ENCODE measurements at regions not wholly inside any gene's neighbourhood (a gene's known extent, or its start where the extent isn't known, plus 50 kb on each side); places are given as distances from the start of the nearest gene placed in this dataset.

DNA sequence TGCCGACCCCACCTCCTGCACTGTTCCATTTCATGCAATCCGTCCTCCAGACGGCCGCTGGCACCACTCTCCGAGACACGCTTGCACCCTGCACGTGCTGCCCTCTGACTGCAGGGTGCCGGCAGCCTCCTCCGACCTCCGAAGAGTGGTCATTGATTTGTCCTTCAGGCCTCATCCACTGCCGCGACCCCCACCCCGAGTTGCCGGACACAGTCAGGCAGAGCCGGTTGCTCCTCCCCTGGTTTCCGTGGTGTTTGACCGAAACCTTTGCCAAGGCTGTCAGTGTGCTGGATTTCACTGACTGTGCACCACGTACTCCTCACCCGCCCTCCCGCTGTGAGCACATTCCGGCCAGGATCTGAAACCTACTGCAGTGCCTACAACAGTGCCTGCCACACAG lies 156.4 kb upstream of the PDE10A start:
- TF ChIP-seq, protein P1, sequence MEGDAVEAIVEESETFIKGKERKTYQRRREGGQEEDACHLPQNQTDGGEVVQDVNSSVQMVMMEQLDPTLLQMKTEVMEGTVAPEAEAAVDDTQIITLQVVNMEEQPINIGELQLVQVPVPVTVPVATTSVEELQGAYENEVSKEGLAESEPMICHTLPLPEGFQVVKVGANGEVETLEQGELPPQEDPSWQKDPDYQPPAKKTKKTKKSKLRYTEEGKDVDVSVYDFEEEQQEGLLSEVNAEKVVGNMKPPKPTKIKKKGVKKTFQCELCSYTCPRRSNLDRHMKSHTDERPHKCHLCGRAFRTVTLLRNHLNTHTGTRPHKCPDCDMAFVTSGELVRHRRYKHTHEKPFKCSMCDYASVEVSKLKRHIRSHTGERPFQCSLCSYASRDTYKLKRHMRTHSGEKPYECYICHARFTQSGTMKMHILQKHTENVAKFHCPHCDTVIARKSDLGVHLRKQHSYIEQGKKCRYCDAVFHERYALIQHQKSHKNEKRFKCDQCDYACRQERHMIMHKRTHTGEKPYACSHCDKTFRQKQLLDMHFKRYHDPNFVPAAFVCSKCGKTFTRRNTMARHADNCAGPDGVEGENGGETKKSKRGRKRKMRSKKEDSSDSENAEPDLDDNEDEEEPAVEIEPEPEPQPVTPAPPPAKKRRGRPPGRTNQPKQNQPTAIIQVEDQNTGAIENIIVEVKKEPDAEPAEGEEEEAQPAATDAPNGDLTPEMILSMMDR (IDR thresholded peaks at IDR 0.05; ENCODE audit: insufficient read depth, low read length, poor library complexity, severe bottlenecking) = no peak
- no peak for DNase-seq (ENCODE audit: extremely low read depth, insufficient read length)
- Histone ChIP-seq H3K36me3 (ENCODE audit: control insufficient read depth, insufficient read depth, low read length) (no peaks in the 10 kb centered on the region), H3K27me3 (replicated peaks; ENCODE audit: control insufficient read depth, insufficient read depth, low read length) (no peaks in the 10 kb centered on the region), H3K4me3 (replicated peaks; ENCODE audit: low read depth, low read length) (no peak overlapping the region)

DNA sequence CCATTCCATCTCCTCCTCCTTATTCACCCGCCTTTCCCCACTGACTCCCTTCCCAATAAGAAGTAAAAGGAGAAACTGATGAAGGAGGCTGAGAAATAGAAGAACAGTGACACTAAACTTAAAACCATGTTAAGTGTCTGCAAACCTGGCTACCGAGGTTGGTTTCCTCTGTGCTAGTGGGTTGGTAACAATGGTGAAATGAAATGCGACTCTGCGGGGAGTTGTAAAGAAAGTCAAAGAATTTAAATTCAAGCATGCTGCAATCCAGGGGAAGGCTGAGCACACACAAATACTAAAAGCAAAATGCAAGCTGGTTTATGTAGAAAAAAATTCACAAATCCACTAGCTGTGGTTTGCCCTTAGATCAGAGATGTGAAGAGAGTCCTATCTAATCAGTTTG lies 155.2 kb upstream of the PDE10A start:
- no peaks in the 10 kb centered on the region for H3K36me3 ChIP-seq (ENCODE audit: control insufficient read depth, insufficient read depth, low read length)
- no peaks in the 10 kb centered on the region for H3K27me3 ChIP-seq (replicated peaks; ENCODE audit: control insufficient read depth, insufficient read depth, low read length)
- TF ChIP-seq, protein P1 (IDR thresholded peaks at IDR 0.05; ENCODE audit: insufficient read depth, low read length, poor library complexity, severe bottlenecking) = no peak
- no peak overlapping the region for H3K4me3 ChIP-seq (replicated peaks; ENCODE audit: low read depth, low read length)
- DNase-seq (ENCODE audit: extremely low read depth, insufficient read length) = no peak

DNA sequence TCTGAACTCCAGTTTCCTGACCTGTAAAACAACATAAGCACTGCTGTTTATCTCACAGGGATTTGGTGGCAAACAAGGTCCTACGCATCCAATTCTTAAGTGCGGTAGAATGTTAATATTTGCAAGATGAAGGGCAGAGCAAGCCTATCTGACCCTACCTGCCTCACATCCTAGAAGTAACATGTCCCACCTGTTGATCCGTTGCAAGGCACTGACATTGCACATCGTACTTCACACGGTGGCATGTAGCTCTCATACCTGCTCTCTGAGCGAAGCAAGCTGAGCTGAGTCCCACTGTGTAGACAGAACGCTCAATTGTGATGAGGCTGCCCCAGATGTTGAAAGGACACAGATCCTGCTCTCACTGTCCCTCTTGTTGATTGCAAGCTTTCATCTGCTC lies 154.7 kb upstream of the PDE10A start:
- TF ChIP-seq, protein P1 (IDR thresholded peaks at IDR 0.05; ENCODE audit: insufficient read depth, low read length, poor library complexity, severe bottlenecking) = no peak
- Histone ChIP-seq H3K27me3 (replicated peaks; ENCODE audit: control insufficient read depth, insufficient read depth, low read length) (no peaks in the 10 kb centered on the region), H3K4me3 (replicated peaks; ENCODE audit: low read depth, low read length) (no peak overlapping the region), H3K36me3 (ENCODE audit: control insufficient read depth, insufficient read depth, low read length) (no peaks in the 10 kb centered on the region)
- DNase-seq (ENCODE audit: extremely low read depth, insufficient read length) = no peak

DNA sequence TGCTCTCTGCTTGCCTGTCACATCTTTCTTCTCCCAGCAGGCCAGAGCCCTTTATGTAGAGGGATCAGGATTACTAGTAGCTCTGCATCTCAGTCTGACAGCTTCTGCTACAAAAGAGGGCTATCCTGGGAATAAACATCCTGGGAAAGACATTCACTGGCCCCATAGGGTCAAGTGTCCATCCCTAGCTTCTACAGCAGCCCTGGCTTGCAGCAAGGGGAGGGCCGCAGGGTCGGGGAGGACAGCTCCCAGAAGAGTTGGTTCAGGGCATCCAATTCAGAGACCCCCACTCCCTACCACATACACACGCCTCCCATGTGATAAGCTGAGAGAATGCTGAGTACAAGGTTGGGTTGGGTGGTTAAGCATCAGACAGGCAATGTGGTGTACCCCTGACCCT lies 154.1 kb upstream of the PDE10A start:
- H3K36me3 ChIP-seq (ENCODE audit: control insufficient read depth, insufficient read depth, low read length) = no peaks in the 10 kb centered on the region
- DNase-seq (ENCODE audit: extremely low read depth, insufficient read length) = no peak
- no peaks in the 10 kb centered on the region for H3K27me3 ChIP-seq (replicated peaks; ENCODE audit: control insufficient read depth, insufficient read depth, low read length)
- TF ChIP-seq, protein P1 (IDR thresholded peaks at IDR 0.05; ENCODE audit: insufficient read depth, low read length, poor library complexity, severe bottlenecking) = no peak
- no peak overlapping the region for H3K4me3 ChIP-seq (replicated peaks; ENCODE audit: low read depth, low read length)

DNA sequence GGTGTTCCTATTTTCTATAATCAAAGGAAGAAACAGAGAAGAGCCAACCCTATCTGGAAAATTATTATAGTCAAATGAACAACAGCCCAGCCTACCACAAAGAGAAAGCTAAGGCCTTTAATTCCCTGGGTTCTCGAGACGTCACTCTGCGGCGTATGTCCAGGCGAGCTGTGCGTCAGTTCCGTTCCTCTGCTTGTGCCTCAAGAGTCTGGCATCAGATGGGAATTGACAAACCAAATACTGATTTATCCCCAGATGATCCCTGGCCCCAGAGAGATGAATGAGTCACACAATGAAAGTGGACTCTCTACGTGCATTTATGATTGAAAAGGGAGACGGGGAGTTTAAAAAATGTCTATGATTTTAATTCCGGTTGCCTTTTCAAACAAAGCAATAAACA lies 151.6 kb upstream of the PDE10A start:
- H3K36me3 ChIP-seq (ENCODE audit: control insufficient read depth, insufficient read depth, low read length) = no peaks in the 10 kb centered on the region
- DNase-seq (ENCODE audit: extremely low read depth, insufficient read length) = no peak
- no peak overlapping the region for H3K4me3 ChIP-seq (replicated peaks; ENCODE audit: low read depth, low read length)
- no peaks in the 10 kb centered on the region for H3K27me3 ChIP-seq (replicated peaks; ENCODE audit: control insufficient read depth, insufficient read depth, low read length)
- TF ChIP-seq, protein P1 (IDR thresholded peaks at IDR 0.05; ENCODE audit: insufficient read depth, low read length, poor library complexity, severe bottlenecking) = no peak

DNA sequence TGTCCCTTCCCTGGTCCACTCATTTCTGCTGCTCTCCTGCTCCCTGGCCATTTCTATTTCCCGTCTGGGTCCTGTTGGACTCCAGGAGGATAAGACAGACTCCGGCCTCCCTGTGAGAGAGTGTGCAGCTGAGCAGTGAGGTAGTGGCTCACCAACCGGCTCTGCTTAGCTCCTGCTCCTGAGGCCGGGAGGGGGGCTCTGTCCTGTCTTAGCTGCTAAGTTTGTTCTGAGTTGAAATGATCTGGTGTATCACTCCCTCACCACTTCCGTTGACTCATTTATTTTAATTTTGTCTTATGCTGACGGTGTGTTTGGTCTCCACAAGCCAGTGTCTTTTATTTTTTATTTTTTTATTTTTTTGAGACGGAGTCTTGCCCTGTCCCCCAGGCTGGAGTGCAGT lies 148.5 kb upstream of the PDE10A start:
- Histone ChIP-seq H3K36me3 (ENCODE audit: control insufficient read depth, insufficient read depth, low read length) (no peaks in the 10 kb centered on the region), H3K4me3 (replicated peaks; ENCODE audit: low read depth, low read length) (no peak overlapping the region), H3K27me3 (replicated peaks; ENCODE audit: control insufficient read depth, insufficient read depth, low read length) (no peaks in the 10 kb centered on the region; the same call in 1 of the 2 replicates)
- DNase-seq (ENCODE audit: extremely low read depth, insufficient read length) = no peak
- TF ChIP-seq, protein P1 (IDR thresholded peaks at IDR 0.05; ENCODE audit: insufficient read depth, low read length, poor library complexity, severe bottlenecking) = no peak
